OCI-LY3 (cell line): ENCODE measurements at regions not wholly inside any gene's neighbourhood (a gene's known extent, or its start where the extent isn't known, plus 50 kb on each side); places are given as distances from the start of the nearest gene placed in this dataset.

ENCODE experiments used
- CTCF ChIP-seq: fragments of 200-600, 300-600 bp; sonication (generic); IDR thresholded peaks from 2 replicates; pipeline ENCODE4 v1.5.1; 2014; ENCODE audit warnings: antibody characterized with exemption, low read length, low read depth
- EZH2phosphoT487 ChIP-seq: fragments of 200-600 bp; shearing (Covaris generic); IDR thresholded peaks from 2 replicates; pipeline ENCODE4 v1.6.1; 2018; ENCODE audit warnings: antibody characterized with exemption, mixed run types, low read depth

- TF ChIP-seq EZH2phosphoT487 (no peak), CTCF (no peak)
Observed at GRCh38 chr16:86133377-86133776, 234.4 kb downstream of the IRF8 start.
